ENCODE measurements at regions not wholly inside any gene's neighbourhood (a gene's known extent, or its start where the extent isn't known, plus 50 kb on each side); places are given as distances from the start of the nearest gene placed in this dataset.

- TF ChIP-seq ZNF114 (CRISPR knock-in tag; IDR thresholded peaks at IDR 0.05), result no peak
- TF ChIP-seq EZH2phosphoT487 (IDR thresholded peaks at IDR 0.05; ENCODE audit: unreplicated experiment), result no peak
- no peak for TF ChIP-seq ETS1 (IDR thresholded peaks at IDR 0.05)
- TF ChIP-seq REST (IDR thresholded peaks at IDR 0.05; ENCODE audit: unreplicated experiment), result no peak
- TF ChIP-seq CTCF (conservative IDR thresholded peaks at IDR 0.05; ENCODE audit: low read depth in 2 of 2), result no peak
Measured at GRCh38 chr2:151150331-151151320, 111.0 kb downstream of the RBM43 start (continued).

- H3K4me1 ChIP-seq (ENCODE audit: insufficient read depth), result no peaks in the 10 kb centered on the region
- H3K4me3 ChIP-seq, result no peak overlapping the region
- no peak for DNase-seq (ENCODE audit: low spot score)
- Mint-ChIP-seq H3K36me3 (ENCODE audit: low read depth) (no peaks in the 10 kb centered on the region), H3K27ac (no peak overlapping the region), H3K4me3 (no peak overlapping the region), H3K27me3 (ENCODE audit: insufficient read depth, low read depth, poor library complexity) (peaks cover 2% of the 10 kb centered on the region), H3K9me3 (no peaks in the 10 kb centered on the region), H3K4me1 (no peaks in the 10 kb centered on the region)
- no peaks in the 10 kb centered on the region for H3F3A ChIP-seq (replicated peaks; ENCODE audit: low read depth)
- no peaks in the 10 kb centered on the region for H3K36me3 ChIP-seq (ENCODE audit: insufficient read depth)
- H3K27ac ChIP-seq (ENCODE audit: low read depth), result no peak overlapping the region
- no peak overlapping the region for H3K4me2 ChIP-seq
- ATAC-seq, result no peak
- no peaks in the 10 kb centered on the region for H4K20me1 ChIP-seq (replicated peaks; ENCODE audit: insufficient read depth)
- no peaks in the 10 kb centered on the region for H3K9me2 ChIP-seq (ENCODE audit: insufficient read depth)
- no peak overlapping the region for H2AFZ ChIP-seq
- H3K79me2 ChIP-seq (replicated peaks; ENCODE audit: insufficient read depth), result no peaks in the 10 kb centered on the region
- no peaks in the 10 kb centered on the region for H3K27me3 ChIP-seq (ENCODE audit: insufficient read depth)
- TF ChIP-seq ETS1 (IDR thresholded peaks at IDR 0.05) (no peak), ZNF462 (CRISPR knock-in tag; IDR thresholded peaks at IDR 0.05) (no peak), ZNF114 (CRISPR knock-in tag; IDR thresholded peaks at IDR 0.05) (no peak), ZNF331 (CRISPR knock-in tag; IDR thresholded peaks at IDR 0.05; ENCODE audit: low read depth) (no peak), STAT1 (IDR thresholded peaks at IDR 0.05; ENCODE audit: unreplicated experiment) (no peak), NANOG (IDR thresholded peaks at IDR 0.05; ENCODE audit: borderline replicate concordance) (no peak)
Measured at GRCh38 chr2:151138507-151138906, 123.2 kb downstream of the RBM43 start.

All from GM23338 (cell line).